ENCODE measurements at regions not wholly inside any gene's neighbourhood (a gene's known extent, or its start where the extent isn't known, plus 50 kb on each side); places are given as distances from the start of the nearest gene placed in this dataset.
"Not testable (repeated sequence)": the region's sequence is repeated elsewhere in the genome, so short reads cannot be mapped to it uniquely, and the experiment has no call there.

DNA sequence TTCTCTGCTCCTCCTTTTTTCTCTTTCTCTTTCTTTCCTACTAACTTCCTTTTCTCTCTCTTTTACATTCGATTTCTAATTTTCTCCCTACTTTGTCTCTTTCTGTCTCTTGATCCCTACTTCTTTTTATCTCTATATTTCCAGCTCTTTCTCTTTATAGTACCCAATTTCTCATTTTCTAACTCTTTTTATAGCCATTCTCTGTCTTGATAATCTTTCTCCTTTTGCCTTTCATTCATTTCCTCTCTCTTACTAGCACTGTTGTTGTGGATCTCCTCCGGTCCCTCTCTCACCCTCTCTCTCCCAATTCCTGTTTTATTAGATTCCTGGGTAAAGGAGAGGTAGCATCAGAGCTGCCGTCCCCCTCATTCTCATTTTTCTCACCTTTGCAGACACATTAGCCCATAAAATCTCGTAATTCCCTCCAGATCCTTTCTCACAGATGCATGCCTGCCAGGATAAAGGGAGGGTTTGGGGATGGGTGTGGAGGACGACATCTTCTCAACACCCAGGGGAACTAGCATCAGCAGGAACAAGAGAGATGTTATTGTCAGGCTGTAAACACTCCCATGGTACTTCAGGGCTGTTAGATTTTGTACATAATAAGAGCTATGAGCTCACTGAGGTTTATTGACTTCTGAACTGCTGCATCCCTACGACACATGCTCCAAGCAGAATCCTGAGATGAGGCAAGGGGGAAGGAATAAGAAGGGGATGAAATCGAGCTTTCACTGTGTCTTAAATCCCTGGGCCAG, 159.0 kb upstream of the GALNT2 start:
- Histone ChIP-seq H3K36me3 (ENCODE audit: control insufficient read depth, insufficient read depth, low read length) (no peaks in the 10 kb centered on the region), H3K4me3 (replicated peaks; ENCODE audit: low read depth, low read length) (no peak overlapping the region), H3K27me3 (replicated peaks; ENCODE audit: control insufficient read depth, insufficient read depth, low read length) (no peaks in the 10 kb centered on the region; the same call in 1 of the 2 replicates)
- no peak for DNase-seq (ENCODE audit: extremely low read depth, insufficient read length)
- TF ChIP-seq, protein P1, sequence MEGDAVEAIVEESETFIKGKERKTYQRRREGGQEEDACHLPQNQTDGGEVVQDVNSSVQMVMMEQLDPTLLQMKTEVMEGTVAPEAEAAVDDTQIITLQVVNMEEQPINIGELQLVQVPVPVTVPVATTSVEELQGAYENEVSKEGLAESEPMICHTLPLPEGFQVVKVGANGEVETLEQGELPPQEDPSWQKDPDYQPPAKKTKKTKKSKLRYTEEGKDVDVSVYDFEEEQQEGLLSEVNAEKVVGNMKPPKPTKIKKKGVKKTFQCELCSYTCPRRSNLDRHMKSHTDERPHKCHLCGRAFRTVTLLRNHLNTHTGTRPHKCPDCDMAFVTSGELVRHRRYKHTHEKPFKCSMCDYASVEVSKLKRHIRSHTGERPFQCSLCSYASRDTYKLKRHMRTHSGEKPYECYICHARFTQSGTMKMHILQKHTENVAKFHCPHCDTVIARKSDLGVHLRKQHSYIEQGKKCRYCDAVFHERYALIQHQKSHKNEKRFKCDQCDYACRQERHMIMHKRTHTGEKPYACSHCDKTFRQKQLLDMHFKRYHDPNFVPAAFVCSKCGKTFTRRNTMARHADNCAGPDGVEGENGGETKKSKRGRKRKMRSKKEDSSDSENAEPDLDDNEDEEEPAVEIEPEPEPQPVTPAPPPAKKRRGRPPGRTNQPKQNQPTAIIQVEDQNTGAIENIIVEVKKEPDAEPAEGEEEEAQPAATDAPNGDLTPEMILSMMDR (IDR thresholded peaks at IDR 0.05; ENCODE audit: insufficient read depth, low read length, poor library complexity, severe bottlenecking), result no peak

DNA sequence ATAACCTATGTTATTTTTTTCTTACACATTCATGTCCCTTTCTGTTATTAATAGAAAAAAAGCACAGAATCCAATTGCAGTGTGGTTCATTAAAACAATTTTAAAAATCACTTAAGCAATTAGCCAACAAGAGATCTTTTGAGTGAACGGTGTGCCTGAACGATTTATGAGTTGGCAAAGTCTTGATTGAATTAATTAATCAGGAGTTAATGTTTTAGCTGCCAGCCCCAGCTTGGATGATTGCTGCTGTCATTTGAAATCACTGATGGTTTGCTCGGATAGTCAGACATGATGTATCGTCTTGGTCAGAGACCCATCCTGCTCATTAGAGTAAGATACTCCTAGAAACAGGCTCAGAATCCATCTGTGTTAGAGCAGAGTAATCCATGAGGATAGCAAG, 158.3 kb upstream of the GALNT2 start:
- DNase-seq (ENCODE audit: extremely low read depth, insufficient read length), result no peak
- H3K27me3 ChIP-seq (replicated peaks; ENCODE audit: control insufficient read depth, insufficient read depth, low read length), result no peaks in the 10 kb centered on the region; the same call in 1 of the 2 replicates
- no peaks in the 10 kb centered on the region for H3K36me3 ChIP-seq (ENCODE audit: control insufficient read depth, insufficient read depth, low read length)
- H3K4me3 ChIP-seq (replicated peaks; ENCODE audit: low read depth, low read length), result no peak overlapping the region
- TF ChIP-seq, protein P1 (IDR thresholded peaks at IDR 0.05; ENCODE audit: insufficient read depth, low read length, poor library complexity, severe bottlenecking), result no peak

DNA sequence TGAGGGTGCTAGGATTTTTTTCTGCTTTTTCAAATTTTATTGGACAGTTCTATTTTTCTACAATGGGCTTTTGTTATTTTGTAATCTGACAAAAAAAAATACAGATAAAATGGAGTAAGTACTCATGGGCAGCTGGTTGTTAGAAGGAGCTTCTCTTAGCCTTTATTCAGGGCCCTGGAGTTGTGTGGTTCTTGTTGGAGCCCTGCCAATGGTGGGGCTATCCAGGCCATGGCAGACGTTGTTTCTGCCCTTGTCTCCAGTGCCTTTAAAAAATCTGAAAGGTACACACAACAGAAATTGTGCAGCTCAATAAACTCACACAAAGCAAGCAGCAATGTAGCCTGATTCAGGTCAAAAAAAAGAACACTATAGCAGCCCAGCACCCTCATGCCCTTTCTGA, 153.5 kb upstream of the GALNT2 start:
- DNase-seq (ENCODE audit: extremely low read depth, insufficient read length), result no peak
- Histone ChIP-seq H3K27me3 (replicated peaks; ENCODE audit: control insufficient read depth, insufficient read depth, low read length) (no peaks in the 10 kb centered on the region; the same call in 1 of the 2 replicates), H3K36me3 (ENCODE audit: control insufficient read depth, insufficient read depth, low read length) (no peaks in the 10 kb centered on the region), H3K4me3 (replicated peaks; ENCODE audit: low read depth, low read length) (no peak overlapping the region)
- TF ChIP-seq, protein P1 (IDR thresholded peaks at IDR 0.05; ENCODE audit: insufficient read depth, low read length, poor library complexity, severe bottlenecking), result no peak

DNA sequence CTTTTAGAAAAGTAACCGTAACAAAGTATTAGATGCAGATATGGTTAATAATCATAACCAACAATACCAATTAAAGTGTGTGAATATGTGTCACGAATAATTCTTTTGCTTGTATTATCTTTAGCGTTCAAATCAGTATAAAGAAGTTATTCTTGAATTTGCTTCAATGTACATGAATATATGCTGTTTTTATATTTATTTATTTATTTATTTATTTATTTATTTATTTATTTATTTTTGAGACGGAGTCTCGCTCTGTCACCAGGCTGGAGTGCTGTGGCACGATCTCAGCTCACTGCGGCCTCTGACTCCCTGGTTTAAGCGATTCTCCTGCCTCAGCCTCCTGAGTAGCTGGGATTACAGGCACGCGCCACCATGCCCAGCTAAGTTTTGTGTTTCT, 147.6 kb upstream of the GALNT2 start:
- H3K27me3 ChIP-seq (replicated peaks; ENCODE audit: control insufficient read depth, insufficient read depth, low read length); DNase-seq (ENCODE audit: extremely low read depth, insufficient read length); H3K4me3 ChIP-seq (replicated peaks; ENCODE audit: low read depth, low read length); H3K36me3 ChIP-seq (ENCODE audit: control insufficient read depth, insufficient read depth, low read length): not testable (repeated sequence)

DNA sequence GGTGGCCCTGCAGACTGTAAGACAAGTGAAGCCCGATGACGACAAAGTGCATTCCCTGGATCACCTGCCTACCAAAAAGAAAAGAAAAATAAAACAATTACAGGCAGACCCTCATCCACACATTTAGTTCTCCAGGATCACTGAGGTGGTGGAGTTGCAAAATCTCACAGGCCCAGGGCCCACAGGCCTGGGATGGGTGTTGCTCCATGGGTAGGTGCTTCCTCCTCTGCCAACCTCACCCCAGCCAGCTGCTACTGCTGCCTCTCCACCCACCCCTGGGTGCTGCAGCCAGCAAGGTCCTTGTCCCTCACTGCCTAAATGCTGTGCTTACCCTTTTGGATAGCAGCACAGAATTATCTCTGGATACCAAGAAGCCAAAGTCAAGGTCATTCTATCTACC, 146.4 kb upstream of the GALNT2 start:
- Histone ChIP-seq H3K36me3 (ENCODE audit: control insufficient read depth, insufficient read depth, low read length) (no peaks in the 10 kb centered on the region), H3K4me3 (replicated peaks; ENCODE audit: low read depth, low read length) (no peak overlapping the region), H3K27me3 (replicated peaks; ENCODE audit: control insufficient read depth, insufficient read depth, low read length) (no peaks in the 10 kb centered on the region)
- DNase-seq (ENCODE audit: extremely low read depth, insufficient read length), result no peak
- TF ChIP-seq, protein P1 (IDR thresholded peaks at IDR 0.05; ENCODE audit: insufficient read depth, low read length, poor library complexity, severe bottlenecking), result no peak

DNA sequence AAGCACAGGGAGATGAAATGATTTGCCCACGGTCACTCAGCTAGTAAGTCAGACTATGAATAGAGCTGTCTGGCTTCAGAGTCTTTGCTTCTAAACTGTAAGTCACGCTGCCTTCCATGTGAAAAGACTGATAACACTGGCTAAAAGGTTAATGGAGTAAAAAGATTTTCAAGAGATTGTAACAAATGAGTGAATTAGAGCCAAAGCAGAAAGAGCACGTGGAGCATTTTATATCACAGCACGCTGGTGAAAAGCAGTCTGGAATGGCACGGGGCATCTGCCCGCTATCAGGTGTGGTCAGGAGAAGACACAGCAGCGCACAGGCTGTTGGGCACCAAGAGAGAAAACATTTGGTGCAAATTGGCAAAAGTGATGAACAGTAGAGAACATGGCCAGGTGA, 144.8 kb upstream of the GALNT2 start:
- Histone ChIP-seq H3K4me3 (replicated peaks; ENCODE audit: low read depth, low read length) (no peak overlapping the region), H3K36me3 (ENCODE audit: control insufficient read depth, insufficient read depth, low read length) (no peaks in the 10 kb centered on the region), H3K27me3 (replicated peaks; ENCODE audit: control insufficient read depth, insufficient read depth, low read length) (no peaks in the 10 kb centered on the region)
- no peak for DNase-seq (ENCODE audit: extremely low read depth, insufficient read length)
- TF ChIP-seq, protein P1 (IDR thresholded peaks at IDR 0.05; ENCODE audit: insufficient read depth, low read length, poor library complexity, severe bottlenecking), result no peak

All from GM06990 (cell line).